ENCODE measurements at regions not wholly inside any gene's neighbourhood (a gene's known extent, or its start where the extent isn't known, plus 50 kb on each side); places are given as distances from the start of the nearest gene placed in this dataset.
"Not testable (repeated sequence)": the region's sequence is repeated elsewhere in the genome, so short reads cannot be mapped to it uniquely, and the experiment has no call there.

GRCh38 chr12:131385313-131386166 lies 325.4 kb upstream of the SFSWAP start:
- H3K4me3 ChIP-seq (ENCODE audit: low read depth, low read length) = no peak overlapping the region
- DNase-seq (ENCODE audit: low read depth) = no peak
- TF ChIP-seq CTCF (conservative IDR thresholded peaks at IDR 0.05; ENCODE audit: low read depth, low read length) = no peak

GRCh38 chr12:131386167-131386521 lies 324.7 kb upstream of the SFSWAP start:
- DNase-seq (ENCODE audit: low read depth) = no peak
- TF ChIP-seq CTCF (conservative IDR thresholded peaks at IDR 0.05; ENCODE audit: low read depth, low read length) = no peak
- H3K4me3 ChIP-seq (ENCODE audit: low read depth, low read length) = no peak overlapping the region

- no peak overlapping the region for H3K4me3 ChIP-seq (ENCODE audit: low read depth, low read length)
- no peak for DNase-seq (ENCODE audit: low read depth)
- TF ChIP-seq CTCF (conservative IDR thresholded peaks at IDR 0.05; ENCODE audit: low read depth, low read length) = no peak
Observed at GRCh38 chr12:131386781-131387180, 324.1 kb upstream of the SFSWAP start.

- no peak for DNase-seq (ENCODE audit: low read depth)
- no peak overlapping the region for H3K4me3 ChIP-seq (ENCODE audit: low read depth, low read length)
- TF ChIP-seq CTCF (conservative IDR thresholded peaks at IDR 0.05; ENCODE audit: low read depth, low read length) = no peak
Observed at GRCh38 chr12:131387281-131388163, 323.4 kb upstream of the SFSWAP start.

GRCh38 chr12:131388164-131389053 lies 322.5 kb upstream of the SFSWAP start:
- DNase-seq (ENCODE audit: low read depth); H3K4me3 ChIP-seq (ENCODE audit: low read depth, low read length): not testable (repeated sequence)

GRCh38 chr12:131389054-131390013 lies 321.6 kb upstream of the SFSWAP start:
- no peak for TF ChIP-seq CTCF (conservative IDR thresholded peaks at IDR 0.05; ENCODE audit: low read depth, low read length)
- H3K4me3 ChIP-seq (ENCODE audit: low read depth, low read length) = no peak overlapping the region
- DNase-seq (ENCODE audit: low read depth) = no peak

All from choroid plexus epithelial cell (primary cell).